ENCODE measurements at regions not wholly inside any gene's neighbourhood (a gene's known extent, or its start where the extent isn't known, plus 50 kb on each side); places are given as distances from the start of the nearest gene placed in this dataset.
"Not testable (repeated sequence)": the region's sequence is repeated elsewhere in the genome, so short reads cannot be mapped to it uniquely, and the experiment has no call there.

GRCh38 chr9:36499174-36499890 lies 73.4 kb upstream of the MELK start:
- no peak for TF ChIP-seq CTCF (IDR thresholded peaks at IDR 0.05; ENCODE audit: unreplicated experiment)
- H3K4me3 Mint-ChIP-seq: no peak overlapping the region
- H3K9me3 Mint-ChIP-seq: no peaks in the 10 kb centered on the region
- no peak for DNase-seq (ENCODE audit: low spot score in 2 of 2, unreplicated experiment in 2 of 2)
- no peaks in the 10 kb centered on the region for H3K4me1 Mint-ChIP-seq
- H3K27me3 Mint-ChIP-seq (ENCODE audit: low read depth): no peaks in the 10 kb centered on the region
- no peaks in the 10 kb centered on the region for H3K36me3 Mint-ChIP-seq
- no peak overlapping the region for H3K27ac Mint-ChIP-seq

DNA sequence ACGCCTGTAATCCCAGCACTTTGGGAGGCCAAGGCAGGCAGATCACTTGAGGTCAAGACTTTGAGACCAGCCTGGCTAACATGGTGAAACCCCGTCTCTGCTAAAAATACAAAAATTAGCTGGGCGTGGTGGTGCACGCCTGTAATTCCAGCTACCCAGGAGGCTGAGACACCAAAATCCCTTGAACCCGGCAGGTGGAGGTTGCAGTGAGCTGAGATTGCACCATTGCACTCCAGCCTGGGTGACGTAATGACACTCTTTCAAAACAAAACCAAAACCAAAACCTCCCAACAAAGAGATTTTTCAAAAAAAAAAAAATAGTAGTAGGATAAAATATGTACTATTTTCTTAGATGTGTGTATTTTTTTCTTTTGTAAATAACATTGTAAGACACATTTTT lies 79.1 kb upstream of the MELK start:
- H3K27ac Mint-ChIP-seq: not testable (repeated sequence)

DNA sequence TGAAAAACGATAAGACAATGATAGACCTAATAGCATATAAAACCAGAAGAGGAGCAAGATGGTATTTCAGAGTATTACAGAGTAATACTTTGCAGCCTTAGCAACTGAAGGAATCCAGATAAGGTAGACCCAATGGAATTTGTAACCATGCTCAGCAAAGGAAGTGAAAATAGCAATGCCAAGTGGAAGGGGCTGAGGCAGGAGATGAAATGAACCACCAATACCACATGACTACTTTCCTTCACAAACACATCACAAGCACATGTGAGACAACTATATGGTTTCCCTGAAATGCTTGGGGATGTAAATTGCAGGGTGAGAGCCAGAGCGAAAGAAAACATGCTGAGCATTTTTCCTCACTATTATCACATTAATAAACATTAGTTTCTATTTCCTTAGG lies 79.8 kb upstream of the MELK start:
- Mint-ChIP-seq H3K4me3 (no peak overlapping the region), H3K27me3 (ENCODE audit: low read depth) (no peaks in the 10 kb centered on the region), H3K4me1 (peaks cover 23% of the 10 kb centered on the region), H3K9me3 (no peaks in the 10 kb centered on the region), H3K27ac (no peak overlapping the region), H3K36me3 (no peaks in the 10 kb centered on the region)
- no peak for DNase-seq (ENCODE audit: low spot score in 2 of 2, unreplicated experiment in 2 of 2)
- no peak for TF ChIP-seq CTCF (IDR thresholded peaks at IDR 0.05; ENCODE audit: unreplicated experiment)

More for the DNA sequence above, 79.1 kb upstream of the MELK start:
- H3K27me3 Mint-ChIP-seq (ENCODE audit: low read depth); H3K4me3 Mint-ChIP-seq; H3K9me3 Mint-ChIP-seq; DNase-seq (ENCODE audit: low spot score in 2 of 2, unreplicated experiment in 2 of 2); H3K36me3 Mint-ChIP-seq: not testable (repeated sequence)
- peaks cover 16% of the 10 kb centered on the region for H3K4me1 Mint-ChIP-seq

- no peaks in the 10 kb centered on the region for H3K36me3 Mint-ChIP-seq
- no peak for TF ChIP-seq CTCF (IDR thresholded peaks at IDR 0.05; ENCODE audit: unreplicated experiment)
- H3K27me3 Mint-ChIP-seq (ENCODE audit: low read depth): no peaks in the 10 kb centered on the region
- no peak for DNase-seq (ENCODE audit: low spot score in 2 of 2, unreplicated experiment in 2 of 2)
- no peak overlapping the region for H3K4me3 Mint-ChIP-seq
- peaks cover 36% of the 10 kb centered on the region for H3K4me1 Mint-ChIP-seq
- no peak overlapping the region for H3K27ac Mint-ChIP-seq
- no peaks in the 10 kb centered on the region for H3K9me3 Mint-ChIP-seq
Observed at GRCh38 chr9:36489453-36489852, 83.2 kb upstream of the MELK start.

DNA sequence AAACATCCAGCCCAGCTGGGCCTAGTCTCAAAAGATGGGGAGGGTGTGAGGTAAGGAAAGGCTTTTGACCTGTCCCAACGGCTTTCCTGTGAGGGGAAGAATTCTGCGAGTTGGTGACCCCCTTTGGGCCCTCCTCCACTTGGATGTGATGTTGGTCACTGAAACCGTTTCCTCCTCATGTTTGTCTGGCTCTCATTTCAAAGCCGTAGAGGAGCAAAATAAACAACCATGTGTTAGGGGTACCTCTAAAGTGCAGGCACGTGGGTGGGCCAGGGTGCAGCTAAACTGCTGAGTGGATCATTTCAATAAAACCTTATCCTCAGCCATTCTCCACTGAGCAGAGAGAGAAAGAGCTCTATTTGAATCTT lies 84.3 kb upstream of the MELK start:
- Mint-ChIP-seq H3K27ac (peak overlapping the region; percentile 93), H3K4me3 (peak overlapping the region; percentile 82), H3K27me3 (ENCODE audit: low read depth) (no peaks in the 10 kb centered on the region), H3K4me1 (peaks cover 41% of the 10 kb centered on the region), H3K9me3 (no peaks in the 10 kb centered on the region), H3K36me3 (no peaks in the 10 kb centered on the region)
- no peak for DNase-seq (ENCODE audit: low spot score in 2 of 2, unreplicated experiment in 2 of 2)
- TF ChIP-seq CTCF (IDR thresholded peaks at IDR 0.05; ENCODE audit: unreplicated experiment): no peak

- H3K4me1 Mint-ChIP-seq: peaks cover 38% of the 10 kb centered on the region
- no peaks in the 10 kb centered on the region for H3K9me3 Mint-ChIP-seq
- peak overlapping the region; percentile 82 for H3K4me3 Mint-ChIP-seq
- H3K27me3 Mint-ChIP-seq (ENCODE audit: low read depth): no peaks in the 10 kb centered on the region
- H3K36me3 Mint-ChIP-seq: no peaks in the 10 kb centered on the region
- peak; percentile 87 to 88 for DNase-seq (ENCODE audit: low spot score in 2 of 2, unreplicated experiment in 2 of 2)
- TF ChIP-seq CTCF (IDR thresholded peaks at IDR 0.05; ENCODE audit: unreplicated experiment): no peak
- H3K27ac Mint-ChIP-seq: peak overlapping the region; percentile 93
Observed at GRCh38 chr9:36487482-36488388, 85.0 kb upstream of the MELK start.

Measured in mesothelial cell of epicardium (in vitro differentiated cells).